GM20431 (cell line): ENCODE measurements at regions not wholly inside any gene's neighbourhood (a gene's known extent, or its start where the extent isn't known, plus 50 kb on each side); places are given as distances from the start of the nearest gene placed in this dataset.

Source experiments
- in situ Hi-C: fragments of 300-500 bp; cut with MseI, MboI; formaldehyde crosslinking; loops from one replicate; pipeline ENCODE4 v1.15.0; 2020; ENCODE audit warnings: low sequenced_read_pairs; ENCODE audit not compliant: unreplicated experiment

GRCh38 chr7:86975914-86976313, 83.5 kb downstream of the ELAPOR2 start:
- in situ Hi-C loops = no loop called here

- in situ Hi-C loops = no loop called here
These were observed 84.0 kb downstream of the ELAPOR2 start for GRCh38 chr7:86975449-86975848.

GRCh38 chr7:86972072-86972471, 87.4 kb downstream of the ELAPOR2 start:
- in situ Hi-C loops = no loop called here

GRCh38 chr7:86970986-86971385, 88.5 kb downstream of the ELAPOR2 start:
- in situ Hi-C loops = no loop called here

- in situ Hi-C loops = no loop called here
These were observed 88.9 kb downstream of the ELAPOR2 start for GRCh38 chr7:86970547-86970946.

GRCh38 chr7:86969865-86970264, 89.6 kb downstream of the ELAPOR2 start:
- in situ Hi-C loops = no loop called here

GRCh38 chr7:86968618-86969017, 90.8 kb downstream of the ELAPOR2 start:
- in situ Hi-C loops = no loop called here

GRCh38 chr7:86966916-86967315, 92.5 kb downstream of the ELAPOR2 start:
- in situ Hi-C loops = no loop called here

- in situ Hi-C loops = no loop called here
These were observed 93.7 kb downstream of the ELAPOR2 start for GRCh38 chr7:86965727-86966120.

GRCh38 chr7:86964973-86965726, 94.3 kb downstream of the ELAPOR2 start:
- in situ Hi-C loops = no loop called here

- in situ Hi-C loops = no loop called here
These were observed 95.7 kb downstream of the ELAPOR2 start for GRCh38 chr7:86963599-86964230.

GRCh38 chr7:86962623-86963022, 96.8 kb downstream of the ELAPOR2 start:
- in situ Hi-C loops = no loop called here

GRCh38 chr7:86961686-86962085, 97.8 kb downstream of the ELAPOR2 start:
- in situ Hi-C loops = no loop called here

GRCh38 chr7:86958380-86958779, 101.1 kb downstream of the ELAPOR2 start:
- in situ Hi-C loops = no loop called here

GRCh38 chr7:86956567-86956966, 102.9 kb downstream of the ELAPOR2 start:
- in situ Hi-C loops = no loop called here

GRCh38 chr7:86955895-86956503, 103.5 kb downstream of the ELAPOR2 start:
- in situ Hi-C loops = no loop called here

- in situ Hi-C loops = no loop called here
These were observed 104.5 kb downstream of the ELAPOR2 start for GRCh38 chr7:86954971-86955370.

- in situ Hi-C loops = no loop called here
These were observed 105.7 kb downstream of the ELAPOR2 start for GRCh38 chr7:86953653-86954336.

GRCh38 chr7:86953219-86953618, 106.2 kb downstream of the ELAPOR2 start:
- in situ Hi-C loops = no loop called here

- in situ Hi-C loops = no loop called here
These were observed 107.6 kb downstream of the ELAPOR2 start for GRCh38 chr7:86951895-86952294.

GRCh38 chr7:86950944-86951343, 108.5 kb downstream of the ELAPOR2 start:
- in situ Hi-C loops = no loop called here
